ENCODE measurements at regions not wholly inside any gene's neighbourhood (a gene's known extent, or its start where the extent isn't known, plus 50 kb on each side); places are given as distances from the start of the nearest gene placed in this dataset.

DNA sequence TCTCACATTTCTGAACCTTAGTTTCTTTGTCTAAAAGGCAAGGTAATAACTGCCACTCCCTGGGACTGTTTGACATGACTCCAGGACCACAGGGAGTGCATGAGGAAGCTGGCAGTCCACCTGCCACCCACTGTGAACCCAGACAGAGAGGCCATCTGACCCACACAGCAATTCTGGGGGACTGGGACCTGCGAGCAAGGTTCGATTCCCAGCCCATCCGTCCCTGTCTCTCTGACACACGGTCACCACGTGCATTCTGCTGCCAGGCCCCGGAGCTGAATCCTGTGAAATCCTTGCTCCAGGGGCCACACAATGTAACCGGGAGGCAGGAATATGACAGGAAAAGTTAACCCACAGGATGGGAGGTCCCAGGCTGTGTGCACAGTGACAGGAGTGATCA, 218.8 kb upstream of the FOXF1 start:
- TF ChIP-seq JUND (IDR thresholded peaks at IDR 0.05; ENCODE audit: low read depth), result no peak
- in situ Hi-C loops (cut with HindIII; ENCODE audit: low pct_unique_long_range_greater_than_20kb, low sequenced_read_pairs), result no loop called here
- DNase-seq (ENCODE audit: low read depth in 1 of 2, low spot score in 1 of 2), result no peak

GRCh38 chr16:86292171-86292775, 218.1 kb upstream of the FOXF1 start:
- in situ Hi-C loops (cut with HindIII; ENCODE audit: low pct_unique_long_range_greater_than_20kb, low sequenced_read_pairs), result no loop called here
- TF ChIP-seq JUND (IDR thresholded peaks at IDR 0.05; ENCODE audit: low read depth), result no peak
- DNase-seq (ENCODE audit: low read depth in 1 of 2, low spot score in 1 of 2), result no peak

DNA sequence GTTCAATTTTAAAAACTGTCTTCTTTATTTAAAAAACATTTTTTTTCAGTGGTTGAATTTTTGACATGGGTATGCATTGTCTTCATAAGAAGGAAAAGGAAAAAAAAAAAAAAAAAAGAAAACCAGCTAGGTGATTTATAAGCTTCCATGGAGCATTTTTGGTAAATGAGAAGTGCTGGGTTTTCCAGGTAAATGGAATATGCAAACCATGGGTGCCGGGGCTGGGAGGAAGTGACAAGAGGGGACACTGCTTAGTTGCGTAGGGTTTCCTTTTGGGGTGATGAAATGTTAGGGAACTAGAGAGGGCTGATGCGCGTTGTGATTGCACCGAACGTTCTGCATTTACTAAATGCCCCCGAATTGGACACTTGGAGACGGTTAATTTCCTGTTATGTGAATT, 217.4 kb upstream of the FOXF1 start:
- TF ChIP-seq JUND (IDR thresholded peaks at IDR 0.05; ENCODE audit: low read depth), result no peak
- DNase-seq (ENCODE audit: low read depth in 1 of 2, low spot score in 1 of 2), result no peak
- in situ Hi-C loops (cut with HindIII; ENCODE audit: low pct_unique_long_range_greater_than_20kb, low sequenced_read_pairs), result no loop called here

- in situ Hi-C loops (cut with HindIII; ENCODE audit: low pct_unique_long_range_greater_than_20kb, low sequenced_read_pairs), result no loop called here
- no peak for DNase-seq (ENCODE audit: low read depth in 1 of 2, low spot score in 1 of 2)
- no peak for TF ChIP-seq JUND (IDR thresholded peaks at IDR 0.05; ENCODE audit: low read depth)
These were observed 216.4 kb upstream of the FOXF1 start for GRCh38 chr16:86293906-86294305.

DNA sequence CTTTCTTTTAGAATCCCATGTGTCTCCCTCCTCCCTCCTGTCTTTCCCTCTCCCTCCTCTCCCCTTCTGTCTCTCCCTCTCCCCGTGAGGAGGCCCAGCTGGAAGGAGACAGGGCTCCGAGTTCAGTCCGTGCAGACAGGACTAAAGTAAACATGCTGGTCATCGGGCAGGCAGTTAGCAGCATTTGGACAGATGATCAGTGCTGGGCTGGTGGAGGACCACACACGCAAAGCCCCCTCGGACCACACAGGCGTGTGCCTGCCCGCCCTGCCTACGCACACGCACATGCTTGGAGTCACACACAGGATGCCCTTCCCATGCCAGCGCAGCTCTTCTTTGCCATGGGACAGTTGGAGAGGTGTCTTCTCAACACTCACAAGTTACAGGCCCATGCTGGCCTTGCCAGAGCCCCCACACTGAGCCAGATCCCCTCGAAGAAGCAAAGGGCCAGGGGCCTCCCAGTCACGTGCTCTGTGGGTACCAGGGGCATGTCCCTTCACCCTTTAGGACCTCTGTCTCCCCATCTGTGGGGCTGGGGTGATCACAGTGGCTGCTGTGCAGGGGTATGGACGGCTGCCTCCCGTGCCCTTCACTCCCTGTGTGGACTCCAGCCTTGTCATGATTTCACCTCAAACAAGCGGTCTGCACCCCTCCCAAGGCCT, 215.7 kb upstream of the FOXF1 start:
- in situ Hi-C loops (cut with HindIII; ENCODE audit: low pct_unique_long_range_greater_than_20kb, low sequenced_read_pairs), result no loop called here
- no peak for TF ChIP-seq JUND (IDR thresholded peaks at IDR 0.05; ENCODE audit: low read depth)

DNA sequence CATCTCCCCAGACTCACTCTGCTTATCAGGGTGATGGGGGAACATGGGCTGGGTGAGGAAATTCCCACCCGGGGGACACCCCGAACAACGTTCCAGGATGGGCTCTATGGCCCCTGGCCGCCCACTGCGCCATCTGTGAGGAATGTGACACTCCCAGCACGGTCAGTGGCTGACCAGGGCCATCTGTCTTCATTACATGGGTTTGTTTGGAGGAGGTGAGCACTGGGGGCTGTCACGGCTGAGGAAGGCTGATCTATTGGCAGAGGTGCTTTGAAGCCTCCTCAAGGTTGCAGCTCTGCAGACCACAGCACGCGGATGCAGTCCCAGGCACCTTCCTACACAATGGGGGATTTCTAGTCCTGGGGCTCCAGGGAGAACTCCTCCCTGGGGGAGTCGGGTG, 214.1 kb upstream of the FOXF1 start:
- no peak for TF ChIP-seq JUND (IDR thresholded peaks at IDR 0.05; ENCODE audit: low read depth)
- no peak for DNase-seq (ENCODE audit: low read depth in 1 of 2, low spot score in 1 of 2)
- in situ Hi-C loops (cut with HindIII; ENCODE audit: low pct_unique_long_range_greater_than_20kb, low sequenced_read_pairs), result no loop called here

More for the DNA sequence above, 215.7 kb upstream of the FOXF1 start:
- no peak for DNase-seq (ENCODE audit: low read depth in 1 of 2, low spot score in 1 of 2)

DNA sequence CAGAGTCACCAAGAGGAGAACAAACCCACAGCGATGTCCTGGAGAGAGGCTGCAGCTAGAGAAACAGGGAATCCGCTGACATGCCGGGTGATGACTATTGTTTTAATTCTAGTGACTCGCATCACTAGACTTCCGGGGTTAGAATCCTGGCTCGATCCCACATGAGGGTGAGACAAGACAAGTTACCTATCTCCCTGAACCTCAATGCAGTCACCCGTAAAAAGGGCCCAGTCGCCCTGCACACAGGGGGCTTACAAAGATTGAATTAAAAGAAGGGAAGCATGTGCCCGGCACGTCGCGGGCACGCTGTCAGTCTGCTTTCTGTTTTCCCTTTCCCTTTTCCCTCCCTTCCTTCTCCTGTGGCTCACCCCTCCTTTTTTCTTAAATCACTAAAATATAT, 212.9 kb upstream of the FOXF1 start:
- in situ Hi-C loops (cut with HindIII; ENCODE audit: low pct_unique_long_range_greater_than_20kb, low sequenced_read_pairs), result no loop called here
- no peak for DNase-seq (ENCODE audit: low read depth in 1 of 2, low spot score in 1 of 2)
- TF ChIP-seq JUND (IDR thresholded peaks at IDR 0.05; ENCODE audit: low read depth), result no peak

DNA sequence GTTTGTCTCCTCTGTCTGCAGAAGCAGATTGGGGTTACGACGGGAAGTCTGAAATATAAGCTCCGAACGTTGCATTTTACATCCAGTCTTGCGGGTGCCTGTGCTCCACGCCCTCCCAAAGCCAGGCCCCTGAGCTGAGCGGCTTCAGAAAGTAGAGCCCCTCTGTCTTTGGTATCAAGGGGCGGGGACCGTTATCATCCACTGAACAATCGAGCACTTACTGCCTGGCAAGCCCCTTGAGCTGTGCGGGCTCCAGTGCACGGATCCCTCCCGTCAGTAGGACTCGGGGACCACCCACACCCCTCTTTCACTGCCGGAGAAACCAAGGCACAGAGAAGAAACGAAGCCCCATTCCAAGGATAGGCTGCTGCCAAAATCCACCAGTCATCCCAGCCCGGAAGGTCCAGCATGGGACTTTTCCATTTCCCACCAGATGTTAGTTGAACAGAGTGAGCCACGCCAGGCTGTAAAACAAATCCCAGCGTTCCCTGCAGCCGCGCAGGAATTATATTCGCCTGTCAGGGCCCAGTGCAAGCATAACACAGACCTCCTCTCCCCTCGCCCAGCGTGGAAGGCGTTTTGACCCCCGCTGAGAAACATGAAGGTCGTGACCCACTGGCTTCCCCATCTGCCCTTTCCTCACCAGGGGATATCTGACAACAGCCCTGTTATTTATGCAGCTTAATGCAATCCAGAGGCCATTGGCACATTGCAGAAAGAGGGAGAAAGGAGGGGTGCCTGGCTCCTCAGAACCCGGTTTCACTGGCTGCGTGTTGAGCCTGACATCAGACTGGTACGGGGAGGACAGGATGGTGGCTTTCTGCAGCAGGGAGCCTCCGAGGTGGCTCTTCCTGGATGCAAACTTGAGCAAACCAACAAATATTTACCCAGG, 212.2 kb upstream of the FOXF1 start:
- no peak for DNase-seq (ENCODE audit: low read depth in 1 of 2, low spot score in 1 of 2)
- in situ Hi-C loops (cut with HindIII; ENCODE audit: low pct_unique_long_range_greater_than_20kb, low sequenced_read_pairs), result no loop called here
- no peak for TF ChIP-seq JUND (IDR thresholded peaks at IDR 0.05; ENCODE audit: low read depth)

GRCh38 chr16:86298758-86299134, 211.6 kb upstream of the FOXF1 start:
- no peak for TF ChIP-seq JUND (IDR thresholded peaks at IDR 0.05; ENCODE audit: low read depth)
- DNase-seq (ENCODE audit: low read depth in 1 of 2, low spot score in 1 of 2), result peak; percentile 69 to 84
- in situ Hi-C loops (cut with HindIII; ENCODE audit: low pct_unique_long_range_greater_than_20kb, low sequenced_read_pairs), result no loop called here

DNA sequence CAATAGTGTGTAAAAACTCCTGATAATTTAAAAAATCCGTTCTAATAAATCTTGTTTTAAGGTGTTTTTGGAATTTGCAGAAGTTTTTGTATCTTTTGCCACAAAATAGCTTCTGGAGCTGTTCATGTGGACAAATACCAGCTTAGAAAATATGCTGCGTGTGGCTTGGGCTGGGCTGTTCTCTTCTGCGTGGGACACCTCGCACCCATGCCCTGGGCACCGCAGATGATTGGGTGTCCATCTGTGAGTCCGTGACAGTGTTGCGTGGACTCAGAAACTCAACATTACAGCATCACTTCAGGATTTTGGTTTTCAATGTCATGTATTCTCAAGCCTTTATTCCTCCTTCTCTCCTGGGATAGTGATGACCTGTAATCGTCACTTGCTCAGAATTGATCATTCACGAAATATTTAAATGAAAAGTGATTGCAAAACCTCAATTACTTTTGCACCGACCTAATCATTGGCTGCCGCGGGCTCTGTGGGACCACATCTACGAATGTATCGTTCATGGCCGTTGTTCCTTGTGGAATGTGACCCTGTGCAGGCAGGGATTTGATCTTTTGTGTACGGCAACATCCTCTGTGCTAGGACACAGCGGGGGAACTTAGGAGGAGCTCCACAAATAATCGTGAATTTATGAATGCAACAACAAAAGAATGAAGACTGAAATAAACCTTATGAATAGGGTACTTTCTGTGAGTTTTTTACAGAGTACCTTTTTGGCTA, 210.3 kb upstream of the FOXF1 start:
- in situ Hi-C loops (cut with HindIII; ENCODE audit: low pct_unique_long_range_greater_than_20kb, low sequenced_read_pairs), result no loop called here
- no peak for TF ChIP-seq JUND (IDR thresholded peaks at IDR 0.05; ENCODE audit: low read depth)
- DNase-seq (ENCODE audit: low read depth in 1 of 2, low spot score in 1 of 2), result no peak

DNA sequence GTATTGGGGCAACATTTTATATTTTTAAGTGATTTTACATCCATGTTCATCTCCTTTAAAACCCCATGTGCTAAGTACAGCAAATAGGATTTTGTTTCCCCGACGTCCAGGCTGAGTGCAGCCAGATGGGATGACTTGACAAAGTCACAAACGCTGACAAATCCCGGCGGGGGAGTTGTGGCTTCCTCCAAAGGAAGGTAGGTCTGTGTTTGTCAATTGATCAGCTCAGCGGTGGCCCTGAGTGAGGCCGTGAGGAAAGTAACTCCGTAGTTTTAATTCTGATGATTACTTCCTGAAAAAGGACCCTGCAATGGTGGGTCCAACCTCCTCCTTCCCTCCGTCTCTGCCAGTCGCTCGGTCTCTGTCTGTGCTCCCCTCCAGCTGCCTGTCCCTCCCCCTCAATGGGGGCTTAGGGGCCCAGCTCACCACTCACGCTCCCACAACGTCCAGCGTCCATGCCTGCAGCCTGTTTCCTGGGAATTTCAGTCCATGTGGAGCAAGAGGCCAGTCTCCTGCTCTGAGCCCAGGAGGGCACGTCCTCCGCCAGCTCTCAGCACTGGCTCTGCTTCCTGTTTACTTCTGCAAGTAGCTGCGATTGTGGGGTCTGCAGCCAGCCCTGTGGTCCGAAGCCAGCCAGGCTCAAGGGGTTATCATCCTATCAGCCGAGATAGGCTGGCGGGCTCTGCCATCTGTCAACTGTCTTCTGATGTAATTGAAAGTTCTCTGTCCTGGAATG, 209.4 kb upstream of the FOXF1 start:
- DNase-seq (ENCODE audit: low read depth in 1 of 2, low spot score in 1 of 2), result no peak
- no peak for TF ChIP-seq JUND (IDR thresholded peaks at IDR 0.05; ENCODE audit: low read depth)
- in situ Hi-C loops (cut with HindIII; ENCODE audit: low pct_unique_long_range_greater_than_20kb, low sequenced_read_pairs), result no loop called here
